ENCODE measurements at regions not wholly inside any gene's neighbourhood (a gene's known extent, or its start where the extent isn't known, plus 50 kb on each side); places are given as distances from the start of the nearest gene placed in this dataset.

DNA sequence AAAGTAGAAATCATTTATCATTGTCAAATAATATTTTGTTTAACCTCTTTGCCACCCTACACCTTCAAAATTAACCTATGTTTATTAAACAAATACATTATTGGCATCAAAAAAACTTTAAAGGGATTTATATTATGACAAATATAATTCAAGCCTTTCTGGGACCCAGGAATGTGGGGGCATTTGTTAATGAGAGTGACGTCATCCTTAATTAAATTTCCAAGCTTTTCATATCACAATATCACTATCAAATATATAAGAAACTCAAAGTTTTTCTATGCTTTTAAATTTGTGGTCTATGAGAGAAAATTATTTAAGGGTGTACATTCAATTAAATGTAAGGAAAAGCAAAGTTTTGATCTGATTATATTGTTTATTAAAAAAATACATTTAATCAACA is 307.4 kb upstream of the POU3F3 start:
- no peak for DNase-seq
- H3K27me3 ChIP-seq: no peaks in the 10 kb centered on the region
- no peak for ATAC-seq
- H3K4me1 ChIP-seq: no peaks in the 10 kb centered on the region
- no peaks in the 10 kb centered on the region for H3K36me3 ChIP-seq
- H3K9me3 ChIP-seq: no peaks in the 10 kb centered on the region
- 75 to 84% (median 78%) methylated on average over 1 of the region's 1 CpG for WGBS, 4 donors
- no peak overlapping the region for H3K4me3 ChIP-seq
- intact Hi-C loops (cut with DNase I): no loop called here
- no peak overlapping the region for H3K27ac ChIP-seq
- TF ChIP-seq, protein P1, sequence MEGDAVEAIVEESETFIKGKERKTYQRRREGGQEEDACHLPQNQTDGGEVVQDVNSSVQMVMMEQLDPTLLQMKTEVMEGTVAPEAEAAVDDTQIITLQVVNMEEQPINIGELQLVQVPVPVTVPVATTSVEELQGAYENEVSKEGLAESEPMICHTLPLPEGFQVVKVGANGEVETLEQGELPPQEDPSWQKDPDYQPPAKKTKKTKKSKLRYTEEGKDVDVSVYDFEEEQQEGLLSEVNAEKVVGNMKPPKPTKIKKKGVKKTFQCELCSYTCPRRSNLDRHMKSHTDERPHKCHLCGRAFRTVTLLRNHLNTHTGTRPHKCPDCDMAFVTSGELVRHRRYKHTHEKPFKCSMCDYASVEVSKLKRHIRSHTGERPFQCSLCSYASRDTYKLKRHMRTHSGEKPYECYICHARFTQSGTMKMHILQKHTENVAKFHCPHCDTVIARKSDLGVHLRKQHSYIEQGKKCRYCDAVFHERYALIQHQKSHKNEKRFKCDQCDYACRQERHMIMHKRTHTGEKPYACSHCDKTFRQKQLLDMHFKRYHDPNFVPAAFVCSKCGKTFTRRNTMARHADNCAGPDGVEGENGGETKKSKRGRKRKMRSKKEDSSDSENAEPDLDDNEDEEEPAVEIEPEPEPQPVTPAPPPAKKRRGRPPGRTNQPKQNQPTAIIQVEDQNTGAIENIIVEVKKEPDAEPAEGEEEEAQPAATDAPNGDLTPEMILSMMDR (IDR thresholded peaks at IDR 0.05): no peak
- TF ChIP-seq POLR2A (IDR thresholded peaks at IDR 0.05): no peak

DNA sequence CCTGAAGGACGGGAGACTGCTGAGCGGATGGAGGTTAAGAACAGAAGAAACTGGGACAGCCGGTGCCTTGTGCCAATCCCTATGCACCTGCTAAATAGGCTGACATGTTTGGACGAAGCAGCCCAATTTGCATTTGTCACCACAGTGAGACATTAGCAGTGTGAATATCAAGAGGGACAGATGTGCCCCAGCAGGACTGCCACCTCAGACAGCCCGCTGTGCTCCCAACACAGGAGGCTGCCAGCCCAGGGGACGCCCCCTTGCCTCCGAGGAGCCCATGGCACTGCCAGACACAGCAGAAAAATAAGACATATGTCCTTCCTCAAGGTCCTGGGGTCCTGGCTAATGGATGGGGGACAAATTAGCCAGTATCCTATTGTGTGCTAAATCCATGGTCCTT is 306.7 kb upstream of the POU3F3 start:
- DNase-seq (no peak), ATAC-seq (no peak)
- TF ChIP-seq, protein P1 (IDR thresholded peaks at IDR 0.05): no peak
- TF ChIP-seq POLR2A (IDR thresholded peaks at IDR 0.05): no peak
- no peak overlapping the region for H3K27ac ChIP-seq
- H3K4me3 ChIP-seq: no peak overlapping the region
- WGBS, 4 donors: 65 to 78% (median 74%) methylated on average over 6 to 7 of the region's 7 CpGs
- H3K36me3 ChIP-seq: no peaks in the 10 kb centered on the region
- intact Hi-C loops (cut with DNase I): no loop called here
- H3K4me1 ChIP-seq: no peaks in the 10 kb centered on the region
- H3K9me3 ChIP-seq: no peaks in the 10 kb centered on the region
- no peaks in the 10 kb centered on the region for H3K27me3 ChIP-seq

DNA sequence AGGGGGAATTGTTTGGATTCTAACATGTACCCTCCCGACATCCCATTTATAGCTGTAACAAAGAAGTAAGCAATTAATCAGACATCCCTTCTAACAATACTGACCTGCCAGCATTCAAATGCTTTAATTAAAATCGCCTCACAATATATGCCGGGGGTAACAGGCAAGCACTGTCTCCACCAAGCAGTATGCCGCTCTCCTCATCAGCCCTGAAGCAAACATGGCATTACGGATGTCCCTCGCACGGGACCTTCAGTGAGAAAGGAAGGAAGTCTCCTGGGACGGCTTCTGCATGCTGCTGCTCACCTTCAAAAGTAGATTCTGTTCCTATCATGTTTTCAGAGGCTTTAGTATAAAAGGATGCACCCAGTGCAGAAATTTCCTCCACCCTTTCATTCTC is 292.7 kb upstream of the POU3F3 start:
- Histone ChIP-seq H3K27ac (no peak overlapping the region), H3K4me3 (no peak overlapping the region), H3K27me3 (peaks cover 0 to 4% (median 0%) of the 10 kb centered on the region in 9 donors), H3K4me1 (no peaks in the 10 kb centered on the region), H3K36me3 (no peaks in the 10 kb centered on the region), H3K9me3 (no peaks in the 10 kb centered on the region)
- TF ChIP-seq, protein P1 (IDR thresholded peaks at IDR 0.05): no peak
- no peak for TF ChIP-seq POLR2A (IDR thresholded peaks at IDR 0.05)
- 71 to 77% (median 73%) methylated on average over 8 of the region's 8 CpGs for WGBS, 4 donors
- ATAC-seq (no peak), DNase-seq (no peak)
- intact Hi-C loops (cut with DNase I): no loop called here

DNA sequence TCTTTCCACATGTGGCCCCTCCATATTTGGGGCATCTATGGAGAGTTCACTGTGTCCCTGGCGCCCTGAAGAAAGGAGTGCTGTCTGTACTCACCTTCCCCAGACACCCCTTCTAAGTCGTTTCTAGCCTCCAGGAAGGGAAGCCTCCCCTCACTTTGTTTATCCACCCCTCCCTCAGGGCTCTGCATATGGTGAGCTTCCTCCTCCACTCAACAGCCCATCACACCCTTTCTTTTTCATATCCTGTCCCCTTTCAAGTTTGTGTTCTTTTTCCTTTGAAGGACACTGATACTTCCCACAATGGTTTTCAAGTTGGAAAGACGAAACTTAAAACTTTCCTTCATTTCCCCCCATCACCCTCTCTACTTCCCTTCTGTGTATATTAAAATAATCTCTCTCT is 291.4 kb upstream of the POU3F3 start:
- H3K9me3 ChIP-seq: no peaks in the 10 kb centered on the region
- H3K4me3 ChIP-seq: no peak overlapping the region
- DNase-seq: no peak
- no peaks in the 10 kb centered on the region for H3K4me1 ChIP-seq
- WGBS, 4 donors: 39 to 43% (median 41%) methylated on average over 3 of the region's 3 CpGs
- ATAC-seq: no peak
- H3K36me3 ChIP-seq: no peaks in the 10 kb centered on the region
- peaks cover 0 to 4% (median 0%) of the 10 kb centered on the region in 9 donors for H3K27me3 ChIP-seq
- TF ChIP-seq, protein P1 (IDR thresholded peaks at IDR 0.05): no peak
- no peak for TF ChIP-seq POLR2A (IDR thresholded peaks at IDR 0.05)
- intact Hi-C loops (cut with DNase I): no loop called here
- no peak overlapping the region for H3K27ac ChIP-seq
